GM18508 (cell line): ENCODE measurements at regions not wholly inside any gene's neighbourhood (a gene's known extent, or its start where the extent isn't known, plus 50 kb on each side); places are given as distances from the start of the nearest gene placed in this dataset.

Source experiments
- ATAC-seq: cut with Tn5 transposase; IDR thresholded peaks from one replicate; pipeline ENCODE4 v1.9.1; 2021; ENCODE audit warnings: moderate number of reproducible peaks; ENCODE audit not compliant: insufficient read depth, unreplicated experiment

DNA sequence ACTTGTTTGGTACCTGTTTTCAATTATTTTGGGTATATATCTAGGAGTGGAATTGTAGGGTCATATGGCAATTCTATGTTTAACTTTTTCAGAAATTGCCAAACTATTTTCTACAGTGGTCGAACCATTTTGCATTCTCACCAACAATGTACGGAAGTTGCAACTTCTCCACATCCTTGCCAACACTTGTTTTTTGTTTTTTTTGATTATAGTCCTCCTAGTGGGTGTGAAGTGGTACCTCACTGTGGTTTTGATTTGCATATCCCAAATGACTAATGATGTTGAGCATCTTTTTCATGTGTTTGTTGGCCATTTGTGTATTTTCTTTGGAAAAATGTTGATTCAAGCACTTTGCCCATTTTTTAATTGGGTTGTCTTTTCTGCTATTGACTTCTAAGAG is 122.1 kb downstream of the RPS24 start:
- ATAC-seq: no peak

GRCh38 chr10:78160591-78160990 is 126.9 kb downstream of the RPS24 start:
- ATAC-seq: no peak

GRCh38 chr10:78162853-78163252 is 129.2 kb downstream of the RPS24 start:
- ATAC-seq: no peak

DNA sequence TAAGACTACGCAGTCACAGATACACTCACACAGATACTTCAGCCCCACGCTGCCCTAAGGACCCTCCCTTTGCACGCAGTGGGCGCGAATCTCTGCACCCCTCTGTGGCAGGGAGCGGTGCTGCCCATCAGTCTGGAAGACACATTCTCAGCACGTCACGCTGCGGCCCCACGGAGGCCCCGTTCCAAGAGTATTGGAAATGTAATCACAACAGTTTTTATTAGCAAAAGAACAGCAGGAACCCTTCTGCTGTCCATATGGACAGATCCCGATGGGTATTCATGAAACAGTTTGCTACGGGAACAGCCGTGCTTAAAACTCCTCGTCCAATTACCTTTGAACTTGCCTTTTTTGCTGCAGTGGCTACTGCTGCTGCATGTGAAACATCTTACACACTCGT is 131.0 kb downstream of the RPS24 start:
- ATAC-seq: no peak

- no peak for ATAC-seq
Measured at GRCh38 chr10:78165172-78165571, 131.5 kb downstream of the RPS24 start.

- no peak for ATAC-seq
Measured at GRCh38 chr10:78165617-78166016, 132.0 kb downstream of the RPS24 start.

- ATAC-seq: no peak
Measured at GRCh38 chr10:78166261-78166660, 132.6 kb downstream of the RPS24 start.

DNA sequence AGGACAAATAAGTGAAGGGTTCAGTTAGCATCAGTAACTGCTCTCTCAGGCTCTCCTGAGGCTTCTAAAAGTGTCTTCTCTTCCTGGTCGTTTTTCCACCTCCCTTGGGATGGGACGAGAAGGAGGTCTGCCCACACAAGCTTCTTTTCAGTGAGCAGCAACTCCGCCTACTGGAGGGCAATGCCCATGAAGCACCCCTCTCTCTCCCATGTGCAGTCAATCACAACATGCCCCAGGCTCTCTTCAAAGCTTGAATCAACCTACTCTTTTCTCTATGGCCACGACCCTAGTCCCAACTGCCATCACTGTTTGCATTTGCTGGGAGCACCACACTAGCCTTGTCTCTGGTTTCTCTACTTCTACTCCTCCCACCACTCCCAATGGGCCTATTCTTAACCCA is 135.6 kb downstream of the RPS24 start:
- ATAC-seq: no peak

GRCh38 chr10:78170026-78170475 is 136.4 kb downstream of the RPS24 start:
- ATAC-seq: no peak

DNA sequence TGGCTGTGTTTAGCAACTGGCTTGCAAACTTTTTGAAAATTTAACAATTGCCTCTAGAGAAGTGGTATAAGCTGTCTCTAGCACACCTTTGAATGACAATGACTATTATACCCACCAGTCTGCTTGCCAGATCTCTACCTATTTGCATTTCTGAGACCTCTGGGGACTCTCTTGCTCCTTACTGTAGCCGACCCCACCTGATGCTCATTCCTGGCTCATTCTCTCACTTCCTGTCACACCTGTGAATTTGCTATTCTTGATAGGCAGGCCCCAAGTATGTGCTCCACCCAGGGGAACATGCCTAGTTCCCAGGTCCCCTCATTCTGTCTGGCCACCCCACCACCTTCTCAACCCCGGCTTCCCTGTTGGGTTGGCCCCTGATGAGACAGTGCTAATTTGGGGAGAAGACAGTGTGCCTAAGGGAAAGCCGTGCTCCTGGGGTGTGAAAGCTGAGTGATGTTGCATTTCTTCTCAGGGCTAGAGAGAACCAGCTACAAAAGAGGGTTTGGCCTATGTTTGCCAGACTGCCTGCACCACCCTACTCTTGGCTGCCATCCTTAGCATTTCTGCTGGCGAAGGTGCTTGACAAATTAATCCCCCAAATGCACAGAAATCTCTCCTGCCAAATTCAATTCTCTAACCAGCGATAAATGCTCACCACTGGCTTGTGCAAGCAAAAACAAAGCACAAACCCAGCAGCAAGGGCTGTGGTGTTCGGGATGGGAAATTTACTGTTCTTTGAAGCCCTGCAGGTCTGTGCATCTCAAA is 138.2 kb downstream of the RPS24 start:
- no peak for ATAC-seq

GRCh38 chr10:78173360-78174015 is 139.8 kb downstream of the RPS24 start:
- no peak for ATAC-seq

DNA sequence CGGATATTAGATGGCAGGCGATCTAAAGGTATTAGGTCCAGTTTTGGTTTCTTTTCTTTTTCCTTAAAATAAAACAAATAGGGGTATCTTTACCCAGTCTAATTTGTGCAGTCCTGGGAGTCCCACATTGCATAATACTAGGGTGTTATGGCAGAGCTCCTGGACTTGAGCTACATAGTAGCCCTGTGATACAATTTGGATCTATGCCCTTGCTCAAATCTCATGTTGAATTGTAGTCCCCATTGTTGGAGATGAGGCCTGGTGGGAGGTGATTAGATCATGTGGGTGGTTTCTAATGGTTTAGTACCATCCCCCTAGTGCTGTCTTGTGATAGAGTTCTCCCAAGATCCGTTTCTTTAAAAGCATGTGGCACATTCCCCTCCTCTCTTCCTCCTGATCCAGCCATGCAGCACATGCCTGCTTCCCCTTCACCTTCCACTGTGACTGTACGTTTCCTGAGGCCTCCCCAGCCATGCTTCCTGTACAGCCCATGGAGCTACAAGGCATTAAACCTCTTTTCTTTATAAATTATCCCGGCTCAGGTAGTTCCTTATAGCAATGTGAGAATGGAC is 141.9 kb downstream of the RPS24 start:
- no peak for ATAC-seq

DNA sequence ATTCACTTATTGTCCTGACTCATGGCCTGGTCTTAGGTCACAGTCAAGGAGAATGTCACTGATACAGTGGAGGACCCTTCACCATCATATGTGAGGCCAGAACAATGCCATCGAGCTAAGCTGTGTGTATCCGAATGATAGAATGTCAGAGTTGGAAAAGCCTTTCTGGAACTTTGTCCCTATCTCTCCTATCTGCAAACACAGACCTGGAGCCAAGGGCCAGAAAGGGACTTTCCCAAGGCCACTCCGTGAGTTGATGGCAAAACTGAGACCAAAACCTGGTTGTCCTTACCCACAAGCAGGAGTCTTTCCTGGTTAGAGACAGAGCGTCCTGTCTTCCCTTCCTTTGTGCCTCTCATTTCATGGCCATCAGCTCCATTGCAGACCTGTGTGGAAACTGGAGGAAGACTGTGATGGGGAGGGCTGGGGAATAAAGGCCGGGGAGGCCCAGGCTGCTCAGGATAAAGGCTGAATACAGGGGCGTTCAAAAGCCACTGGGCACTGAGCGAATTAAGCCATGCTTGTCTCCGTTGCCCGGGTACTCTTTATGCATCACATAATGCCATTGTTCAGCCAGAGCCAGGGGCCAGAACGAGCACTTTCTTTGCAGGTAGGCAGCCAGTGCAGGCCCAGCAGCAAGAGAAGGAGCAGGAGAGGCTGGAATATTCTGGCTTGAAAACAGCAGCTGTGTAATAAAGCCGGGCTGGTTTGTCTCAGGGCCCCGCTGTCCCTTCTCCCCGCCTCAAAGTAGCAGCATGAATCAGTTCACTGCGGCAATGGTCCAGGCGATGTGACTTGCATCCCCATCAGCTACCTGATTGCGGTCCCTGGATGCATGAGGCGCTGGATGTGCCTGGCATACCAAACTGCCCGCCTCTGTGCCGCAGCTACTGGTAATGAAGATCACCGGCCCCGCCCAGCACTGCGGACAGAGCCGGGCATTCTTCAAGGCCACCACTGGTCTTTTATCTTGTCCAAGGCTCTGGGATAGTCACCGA is 143.0 kb downstream of the RPS24 start:
- ATAC-seq: no peak

DNA sequence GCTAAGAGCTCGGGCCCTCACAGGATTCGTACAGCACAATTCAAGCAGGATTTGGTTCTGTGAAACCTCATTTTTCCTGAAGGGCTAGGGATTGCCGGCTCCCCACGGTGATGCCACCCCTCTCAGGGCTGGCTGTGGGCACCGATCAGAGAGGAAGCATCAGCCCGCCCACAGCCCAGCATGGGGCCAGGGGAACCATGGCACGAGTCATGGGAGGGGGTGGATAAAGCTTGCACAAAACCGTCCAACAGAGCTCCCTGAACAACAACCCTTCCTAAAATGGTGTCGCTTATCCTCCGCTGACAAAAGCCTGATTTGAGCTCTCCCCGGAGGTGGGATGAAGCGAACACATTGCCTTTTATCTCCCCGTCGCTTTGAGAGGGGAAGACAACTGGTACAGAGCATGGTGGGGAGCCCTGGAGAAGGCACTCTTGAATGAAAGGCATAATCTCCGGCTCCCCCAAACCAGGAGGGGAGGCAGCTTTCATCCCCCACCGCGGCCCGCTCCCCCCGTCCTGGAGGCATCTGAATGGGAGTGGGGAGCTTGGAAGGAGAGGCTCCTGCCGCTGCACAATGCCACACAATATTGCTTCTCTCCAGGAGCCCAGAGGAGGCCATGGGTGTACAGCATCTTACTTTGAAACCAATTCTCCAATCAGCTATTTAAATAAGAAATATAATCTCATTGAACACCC is 144.0 kb downstream of the RPS24 start:
- no peak for ATAC-seq

- no peak for ATAC-seq
Measured at GRCh38 chr10:78178397-78178796, 144.7 kb downstream of the RPS24 start.

GRCh38 chr10:78178940-78179339 is 145.3 kb downstream of the RPS24 start:
- ATAC-seq: no peak

GRCh38 chr10:78179886-78180705 is 146.4 kb downstream of the RPS24 start:
- ATAC-seq: no peak

- no peak for ATAC-seq
Measured at GRCh38 chr10:78181381-78182055, 147.9 kb downstream of the RPS24 start.
